Superior temporal gyrus (tissue), 1 donor: ENCODE measurements at regions not wholly inside any gene's neighbourhood (a gene's known extent, or its start where the extent isn't known, plus 50 kb on each side); places are given as distances from the start of the nearest gene placed in this dataset.

Experiments used
- DNase-seq: peaks from one replicate; pipeline ENCODE4 v3.0.0-alpha.2; 2016; ENCODE audit errors: extremely low spot score

GRCh38 chr2:240341064-240341463 is 94.4 kb upstream of the GPC1 start:
- DNase-seq = no peak

DNA sequence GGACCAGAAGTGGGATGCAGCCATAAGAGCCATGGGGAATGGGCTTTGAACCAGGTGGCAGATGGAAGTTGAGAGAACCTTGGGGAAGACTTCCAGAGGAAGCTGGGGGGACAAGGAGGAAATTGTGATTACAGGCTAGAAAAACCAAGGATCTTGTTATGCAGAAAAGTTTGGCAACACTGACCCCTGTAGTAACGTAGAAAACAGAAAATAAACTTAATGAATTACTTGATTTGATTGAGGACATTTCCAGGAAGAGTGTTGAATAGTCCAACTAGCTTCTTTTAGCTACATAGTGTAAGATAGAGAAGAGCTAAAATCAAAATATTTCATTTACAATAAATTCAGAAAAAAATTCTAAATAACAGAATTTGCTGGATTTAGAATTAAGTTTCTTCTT is 91.9 kb upstream of the GPC1 start:
- no peak for DNase-seq

DNA sequence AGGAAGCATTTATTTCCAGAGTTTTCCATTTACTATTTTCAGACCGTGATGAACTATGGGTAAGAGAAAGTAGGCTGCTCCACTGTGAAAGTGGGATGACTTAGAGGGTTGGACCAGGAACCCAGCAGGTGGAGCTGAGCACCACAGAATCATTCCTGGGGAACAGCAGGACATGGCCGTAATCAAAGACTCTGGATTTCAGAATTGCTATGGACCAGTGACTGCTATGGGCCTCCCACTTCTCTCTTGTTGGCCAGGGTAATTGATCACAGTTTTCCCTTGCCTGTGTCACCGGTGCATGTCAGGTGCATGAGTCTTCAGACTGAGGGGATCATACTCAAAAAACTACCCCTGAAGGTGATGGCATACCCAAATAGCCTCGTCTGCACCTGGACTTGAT is 90.6 kb upstream of the GPC1 start:
- DNase-seq = no peak

DNA sequence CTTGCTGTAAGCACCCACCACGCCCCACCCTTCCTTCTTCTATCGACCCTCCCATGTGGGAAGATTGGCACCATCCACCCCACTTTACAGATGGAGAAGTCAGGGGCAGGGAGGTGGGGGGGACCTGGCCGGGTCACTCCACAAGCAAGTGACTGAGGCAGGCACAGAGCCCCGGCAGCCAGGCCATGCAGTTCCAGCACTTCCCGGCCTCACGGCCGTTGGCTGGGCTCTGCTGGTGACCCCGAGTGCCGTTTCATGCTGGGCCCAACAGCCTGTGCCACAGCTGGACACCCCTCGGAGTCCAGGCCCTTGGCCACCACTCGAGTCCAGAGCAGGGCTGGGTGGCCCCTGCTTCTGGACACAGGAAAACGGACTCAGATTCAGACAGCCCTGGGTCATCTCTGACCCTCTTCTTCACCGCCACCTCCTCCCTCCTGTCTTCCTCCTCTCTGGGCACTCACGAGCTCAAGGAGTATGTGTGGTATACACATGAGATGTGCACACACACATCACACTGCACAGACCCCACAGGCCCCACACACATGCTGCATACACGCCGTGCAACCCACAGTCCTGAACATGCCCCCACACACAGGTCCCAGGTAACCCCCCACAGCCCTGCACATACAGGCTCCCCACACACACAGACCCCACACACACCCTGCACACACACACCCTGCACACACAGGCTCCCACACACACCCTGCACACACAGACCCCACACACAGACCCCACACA is 89.3 kb upstream of the GPC1 start:
- DNase-seq = no peak

GRCh38 chr2:240346753-240347372 is 88.6 kb upstream of the GPC1 start:
- DNase-seq = no peak

DNA sequence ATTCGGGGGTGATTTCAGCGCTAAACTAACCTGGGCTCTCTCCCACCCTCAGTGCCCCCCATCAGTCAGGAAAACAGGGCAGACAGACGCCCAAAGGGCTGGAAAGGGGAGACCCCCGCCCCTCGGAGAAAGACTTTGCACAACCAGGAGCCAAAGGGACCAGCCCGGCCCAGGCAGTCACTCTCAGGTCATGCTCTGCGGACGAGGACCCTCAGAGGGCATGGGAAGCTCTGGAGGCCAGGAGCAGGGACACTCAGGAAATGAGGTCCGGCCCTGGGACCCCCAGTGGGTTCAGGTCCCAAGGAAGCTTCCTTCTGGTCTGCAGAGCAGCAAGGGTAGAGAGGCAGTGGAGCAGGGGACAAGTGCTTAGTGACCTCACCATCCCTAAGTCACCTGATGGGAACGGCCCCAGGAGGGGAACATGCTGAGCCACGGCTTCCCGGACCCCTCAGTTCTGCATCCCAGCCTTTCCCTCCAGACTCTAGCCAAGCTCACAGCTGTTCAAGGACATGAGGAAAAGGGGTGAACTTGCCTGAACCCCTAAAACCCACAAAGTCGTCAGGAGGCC is 88.0 kb upstream of the GPC1 start:
- no peak for DNase-seq

GRCh38 chr2:240347949-240348500 is 87.4 kb upstream of the GPC1 start:
- no peak for DNase-seq

GRCh38 chr2:240348522-240348921 is 86.9 kb upstream of the GPC1 start:
- no peak for DNase-seq

GRCh38 chr2:240349133-240350005 is 86.1 kb upstream of the GPC1 start:
- DNase-seq = no peak

- no peak for DNase-seq
These were observed 85.5 kb upstream of the GPC1 start for GRCh38 chr2:240350006-240350355.

DNA sequence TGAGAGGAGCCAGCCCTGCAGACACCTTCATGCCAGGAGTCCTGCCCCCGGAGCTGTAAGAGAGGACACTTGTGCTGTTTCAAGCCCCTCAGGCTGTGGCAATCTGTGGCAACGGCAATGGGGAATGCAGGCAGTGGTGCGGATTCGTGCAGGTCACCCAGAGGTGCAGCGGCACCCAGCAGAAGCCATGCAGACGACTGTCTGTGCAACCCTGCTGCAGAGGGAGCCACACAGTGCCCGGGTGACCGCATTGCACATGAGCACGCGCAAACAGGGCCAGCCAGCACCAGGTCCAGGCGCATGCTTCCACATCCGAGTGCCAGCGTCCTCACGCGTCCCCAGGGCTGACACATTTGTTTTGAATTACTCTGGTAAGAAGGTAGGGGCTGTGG is 84.8 kb upstream of the GPC1 start:
- DNase-seq = no peak

DNA sequence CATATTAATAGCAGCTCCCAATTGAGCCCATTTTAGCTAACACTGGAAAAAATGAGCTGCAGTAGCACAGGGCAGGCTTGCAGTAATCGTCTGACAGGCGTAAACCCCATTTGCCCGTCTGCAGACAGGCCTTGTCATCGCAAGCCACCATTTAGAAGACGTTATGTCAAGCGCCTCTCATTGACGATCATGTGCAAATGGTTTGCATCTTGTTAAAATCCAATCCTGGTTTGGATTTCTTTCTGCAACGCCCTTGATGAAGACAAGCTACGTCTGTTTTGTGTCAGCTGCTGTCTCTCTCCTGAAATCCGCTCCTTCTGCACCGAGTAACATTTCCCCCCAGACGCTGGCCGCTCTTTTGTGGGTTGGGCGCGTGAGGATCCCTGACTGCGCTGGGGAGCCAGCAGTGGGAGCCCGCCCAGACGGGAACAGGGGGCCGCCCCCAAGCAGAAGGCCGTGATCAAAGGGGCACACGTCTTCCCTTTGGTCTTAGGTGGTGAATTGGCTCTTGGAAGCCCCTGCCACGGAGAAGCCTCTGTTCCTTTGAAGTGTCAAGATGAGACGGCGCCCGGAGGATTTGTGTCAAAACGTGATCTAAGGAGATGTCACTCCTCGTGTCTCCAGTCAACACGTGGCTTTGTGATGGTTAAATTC is 84.2 kb upstream of the GPC1 start:
- DNase-seq = no peak

DNA sequence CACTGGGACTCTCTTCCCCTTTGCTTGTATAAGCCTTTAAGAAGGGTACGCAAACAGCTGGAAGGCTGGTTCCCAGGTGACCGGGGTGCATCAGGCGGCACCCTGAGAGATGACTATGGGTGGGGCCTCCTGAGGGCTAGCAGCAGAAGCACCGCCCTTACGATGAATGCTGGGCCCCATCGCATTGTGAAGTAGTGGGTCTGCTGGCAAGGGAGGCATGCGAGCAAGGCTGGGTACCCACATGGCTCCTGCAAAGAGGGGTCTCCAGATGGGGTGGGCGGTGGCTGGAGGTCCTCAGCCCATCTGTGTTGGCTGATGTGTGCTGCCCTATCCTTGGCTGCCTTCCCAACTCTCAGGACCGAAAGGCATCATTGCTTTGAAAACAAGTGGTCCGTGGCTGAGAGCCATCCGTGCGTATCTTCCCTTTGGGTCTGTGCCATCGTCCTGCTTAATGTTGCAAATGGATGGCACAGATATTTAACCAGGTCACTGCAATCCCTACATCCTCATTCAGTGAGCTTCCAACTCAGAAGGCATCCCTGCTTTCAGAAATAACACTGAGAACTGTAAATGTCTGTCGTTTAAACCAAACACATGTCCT is 83.5 kb upstream of the GPC1 start:
- DNase-seq = no peak

DNA sequence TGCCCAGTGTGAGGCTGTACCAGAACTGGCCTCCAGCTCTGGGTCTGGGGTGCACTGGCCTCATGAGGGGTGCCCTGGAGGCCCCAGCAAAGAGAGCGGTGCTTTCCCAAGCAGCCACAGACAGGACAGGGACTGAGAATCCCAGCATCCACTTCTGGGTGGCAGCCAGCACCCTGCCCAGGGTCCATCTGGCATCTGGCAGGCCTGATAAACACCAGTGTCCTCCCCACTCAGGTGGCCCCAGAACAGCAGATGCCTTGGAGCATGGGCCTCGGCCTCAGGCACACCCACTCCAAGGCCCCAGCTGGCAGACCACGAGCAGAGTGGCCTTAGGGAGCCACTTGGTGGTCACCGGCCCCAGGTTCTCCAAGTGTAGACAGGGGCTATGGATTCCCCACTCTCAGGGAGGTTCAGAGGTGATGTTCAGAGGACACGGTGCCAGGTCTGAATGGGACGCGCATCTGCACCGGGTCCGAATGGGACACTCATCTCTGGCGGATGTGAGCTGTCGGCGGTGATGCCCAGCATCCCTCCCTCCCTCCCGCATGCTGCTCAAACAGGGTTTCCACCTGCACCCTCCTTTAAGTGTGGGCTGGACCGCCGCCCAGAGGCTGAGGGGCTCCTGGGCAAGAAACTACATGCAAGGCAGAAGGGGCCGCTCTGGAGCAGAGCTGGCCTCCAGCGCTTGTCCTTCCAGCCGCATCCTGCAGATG is 82.2 kb upstream of the GPC1 start:
- no peak for DNase-seq

GRCh38 chr2:240353944-240354343 is 81.5 kb upstream of the GPC1 start:
- DNase-seq = no peak

GRCh38 chr2:240355001-240355891 is 80.2 kb upstream of the GPC1 start:
- DNase-seq = no peak

GRCh38 chr2:240355962-240356361 is 79.5 kb upstream of the GPC1 start:
- no peak for DNase-seq

- no peak for DNase-seq
These were observed 78.5 kb upstream of the GPC1 start for GRCh38 chr2:240356700-240357640.

DNA sequence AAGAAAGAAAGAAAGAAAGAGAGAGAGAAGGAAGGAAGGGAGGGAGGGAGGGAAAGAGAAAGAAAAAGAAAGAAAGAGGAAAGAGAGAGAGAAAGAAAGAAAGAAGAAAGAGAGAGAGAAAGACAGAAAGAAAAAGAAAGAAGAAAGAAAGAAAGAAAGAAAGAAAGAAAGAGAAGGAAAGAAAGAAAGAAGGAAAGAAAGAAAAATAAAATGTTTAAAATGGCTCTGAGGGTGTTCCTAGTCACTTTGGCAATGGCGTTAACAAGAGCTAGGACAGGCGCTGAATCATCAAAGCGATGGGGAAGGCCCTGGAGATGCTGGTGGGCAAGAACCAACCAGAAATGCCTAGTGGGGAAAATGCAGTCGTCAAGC is 77.8 kb upstream of the GPC1 start:
- no peak for DNase-seq
